Renal cortex interstitium (tissue), 11 donors: ENCODE measurements at regions not wholly inside any gene's neighbourhood (a gene's known extent, or its start where the extent isn't known, plus 50 kb on each side); places are given as distances from the start of the nearest gene placed in this dataset.
"Not testable (repeated sequence)": the region's sequence is repeated elsewhere in the genome, so short reads cannot be mapped to it uniquely, and the experiment has no call there.

ENCODE experiments used
- DNase-seq, 11 donors: peaks; one replicate each; pipeline ENCODE4 v3.0.0-alpha.2; 2013; ENCODE audit warnings: low read depth in 9 of 11, low spot score in 4 of 11; ENCODE audit errors: extremely low read depth in 1 of 11

DNA sequence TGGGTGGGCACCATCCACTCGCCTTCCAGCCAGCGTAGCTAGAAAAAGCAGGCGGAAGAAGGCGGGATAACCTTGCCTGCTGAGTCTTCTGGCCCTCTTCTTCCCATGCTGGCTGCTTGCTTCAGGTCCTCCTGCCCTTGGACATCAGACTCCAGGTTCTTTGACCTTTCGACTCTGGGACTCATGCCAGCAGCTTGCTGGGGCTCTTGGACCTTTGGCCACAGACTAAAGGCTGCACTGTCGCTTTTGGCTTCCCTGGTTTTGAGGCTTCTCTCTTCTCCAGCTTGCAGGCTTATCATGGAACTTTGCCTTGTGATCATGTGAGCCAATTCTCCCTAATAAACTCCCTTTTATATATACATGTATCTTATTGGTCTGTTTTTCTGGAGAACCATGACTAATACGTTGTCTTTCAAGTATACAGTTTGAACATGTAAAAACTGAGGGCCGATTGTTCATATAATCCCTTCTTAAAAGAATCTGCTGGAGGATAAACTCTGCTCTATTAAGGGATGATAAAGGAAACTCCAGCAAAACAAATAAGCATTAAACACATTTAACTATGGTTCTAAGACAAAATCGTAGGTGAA is 116.6 kb upstream of the LCORL start:
- no peak for DNase-seq

DNA sequence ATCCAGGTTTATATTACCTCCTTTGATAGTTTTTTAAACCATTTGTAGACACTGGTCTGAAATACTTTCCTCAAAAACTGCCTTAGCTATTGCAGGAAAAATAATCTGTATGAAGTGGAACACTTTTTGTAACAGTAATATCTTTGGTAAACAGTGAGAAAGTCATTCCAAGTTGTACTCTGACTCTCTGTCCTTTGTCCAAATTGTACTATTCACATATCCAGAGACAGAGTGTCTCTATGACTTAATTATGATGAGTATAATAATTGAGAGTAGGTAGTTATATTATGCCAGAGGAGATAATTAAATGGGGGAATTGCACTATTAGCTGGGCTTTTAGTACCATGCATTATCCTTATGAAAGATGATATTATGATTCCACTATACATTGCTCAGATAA is 112.6 kb upstream of the LCORL start:
- no peak for DNase-seq

DNA sequence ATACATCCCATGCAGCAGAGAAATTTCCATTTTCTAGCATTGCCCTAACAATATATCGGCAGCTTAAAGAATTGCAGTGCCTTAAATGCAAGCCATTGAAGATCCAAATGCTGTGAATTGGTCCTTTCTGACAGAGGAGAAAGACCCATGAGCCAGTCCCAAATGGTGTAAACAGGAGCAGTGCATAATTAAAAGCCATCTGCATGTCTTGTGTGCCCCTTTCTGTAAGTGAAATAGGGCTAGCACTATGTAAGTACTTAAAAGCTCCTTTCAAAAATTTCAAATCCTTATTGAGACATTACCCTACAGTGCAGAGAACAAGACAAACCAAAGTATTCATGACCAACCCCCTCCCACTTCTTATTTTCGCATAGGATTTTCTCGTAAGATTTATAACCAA is 108.7 kb upstream of the LCORL start:
- no peak for DNase-seq

DNA sequence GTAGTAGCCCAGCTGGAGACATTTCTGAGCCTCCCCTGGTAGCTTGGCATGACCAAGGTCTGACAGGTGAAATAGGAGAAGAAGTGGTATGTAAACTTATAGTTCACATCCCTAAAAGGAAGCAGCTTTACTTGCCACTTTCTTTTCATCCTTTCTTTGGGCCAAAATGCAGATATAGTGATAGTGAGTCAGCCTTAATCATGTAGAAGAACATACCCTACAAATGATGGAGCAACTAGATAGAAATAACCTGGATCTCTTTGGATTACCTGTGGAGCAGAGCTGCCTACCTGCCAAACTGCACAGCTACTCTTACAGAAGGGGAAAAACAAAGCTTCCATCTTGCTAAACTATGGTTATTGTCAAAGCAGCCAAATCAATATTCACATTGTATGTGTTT is 106.7 kb upstream of the LCORL start:
- no peak for DNase-seq

DNA sequence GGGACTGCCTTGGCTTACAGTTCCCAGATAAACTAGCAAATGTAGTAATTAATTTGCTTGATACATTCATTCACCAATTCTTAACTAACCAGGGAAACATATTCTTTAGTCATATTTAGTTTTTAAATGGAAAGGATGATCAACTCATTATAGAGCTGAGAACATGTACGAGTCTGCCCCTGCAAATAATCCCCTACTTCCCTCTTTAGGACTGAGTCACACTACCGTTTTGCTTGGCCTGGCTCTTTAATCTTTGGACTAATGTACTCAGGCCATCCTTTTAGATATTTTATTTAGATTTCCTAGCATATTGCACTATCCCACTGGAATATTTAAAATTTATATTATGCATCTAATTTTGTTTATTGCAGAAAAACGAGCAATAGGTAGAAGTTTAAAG is 105.5 kb upstream of the LCORL start:
- no peak for DNase-seq

DNA sequence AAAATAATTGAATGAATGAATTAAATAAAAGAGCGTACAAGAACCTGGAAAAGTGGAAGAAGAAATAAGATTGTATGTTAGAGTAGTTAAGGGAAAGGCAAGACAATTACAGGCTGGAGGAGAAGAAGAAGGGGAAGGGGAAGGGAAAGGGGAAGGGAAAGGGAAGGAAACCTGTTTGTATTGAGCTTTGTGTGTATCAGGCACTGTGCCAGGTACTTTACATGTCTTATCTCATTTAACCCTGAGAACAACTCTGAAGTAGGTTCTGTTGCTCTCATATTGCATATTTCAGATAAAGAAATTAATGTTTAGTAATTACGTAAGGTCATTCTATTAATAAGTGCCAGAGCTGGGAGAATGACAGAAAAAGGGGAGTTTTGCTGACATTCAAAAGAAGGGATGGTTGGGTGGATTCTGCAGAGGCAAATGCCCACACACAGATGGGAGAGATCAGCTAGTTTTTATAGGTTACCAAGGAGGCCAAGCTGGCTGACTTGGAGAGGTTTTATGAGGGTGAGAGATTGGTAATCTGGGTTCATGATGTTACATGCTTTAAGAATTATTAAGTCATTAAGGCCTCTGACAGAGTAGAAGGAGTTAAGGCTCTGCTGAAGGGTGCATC is 92.3 kb upstream of the LCORL start:
- peak in 3 of 11 donors; percentile 5 to 13 (median 10) for DNase-seq

DNA sequence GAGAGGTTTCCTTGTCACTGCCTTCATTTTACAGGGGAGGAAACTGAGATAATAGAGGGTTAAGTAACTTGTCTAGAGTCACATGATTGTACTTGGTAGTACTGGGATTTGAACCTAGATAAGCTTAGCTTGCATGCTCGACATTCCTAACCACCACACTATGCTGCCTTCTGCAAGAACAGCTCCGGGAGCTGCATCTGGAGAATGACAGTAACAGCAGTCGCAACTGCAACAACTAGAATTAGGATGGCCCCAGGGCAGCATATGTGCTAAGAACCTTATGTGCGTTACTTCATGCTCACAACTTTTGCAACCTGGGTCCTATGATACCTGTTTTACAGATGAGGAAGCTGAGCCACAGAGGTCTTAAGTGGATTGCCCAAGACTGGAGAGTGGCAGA is 89.5 kb upstream of the LCORL start:
- DNase-seq: no peak

DNA sequence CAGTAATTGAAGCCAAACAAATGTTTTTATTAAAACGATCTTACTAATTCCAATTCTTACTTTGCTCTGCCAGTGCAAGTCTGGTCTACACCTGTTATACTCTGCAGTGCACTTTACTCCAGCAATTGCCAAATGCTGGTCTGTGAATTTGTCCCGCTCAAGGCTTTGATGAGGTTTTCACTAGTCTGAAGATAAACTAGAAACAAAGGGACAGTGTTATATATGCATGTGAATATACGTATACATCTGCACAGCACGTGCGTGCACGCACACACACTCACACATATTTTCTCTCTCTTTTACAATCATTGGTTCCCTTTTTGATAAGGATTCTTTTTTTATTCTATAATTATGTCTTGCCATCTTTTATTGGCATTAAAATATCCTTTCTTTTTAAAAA is 88.5 kb upstream of the LCORL start:
- no peak for DNase-seq

DNA sequence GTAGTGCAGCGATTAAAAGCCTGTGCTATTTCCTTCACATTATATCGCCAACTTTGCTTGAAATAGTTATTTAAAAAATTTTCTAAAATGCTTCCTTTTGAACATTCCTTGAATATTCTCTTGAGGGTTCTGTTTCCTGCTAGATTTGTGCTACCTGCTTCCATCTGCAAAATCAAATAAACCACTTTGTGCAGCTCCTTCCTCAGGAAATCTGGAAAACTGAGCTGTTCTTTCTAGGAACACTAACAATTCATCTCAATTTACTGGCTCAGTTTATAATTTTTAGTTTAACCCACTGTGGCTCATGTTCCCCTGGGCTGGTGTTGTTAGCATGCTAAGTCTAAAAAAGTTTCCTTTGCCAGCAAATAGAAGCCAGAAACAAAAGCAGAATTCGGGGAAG is 88.1 kb upstream of the LCORL start:
- DNase-seq: no peak

DNA sequence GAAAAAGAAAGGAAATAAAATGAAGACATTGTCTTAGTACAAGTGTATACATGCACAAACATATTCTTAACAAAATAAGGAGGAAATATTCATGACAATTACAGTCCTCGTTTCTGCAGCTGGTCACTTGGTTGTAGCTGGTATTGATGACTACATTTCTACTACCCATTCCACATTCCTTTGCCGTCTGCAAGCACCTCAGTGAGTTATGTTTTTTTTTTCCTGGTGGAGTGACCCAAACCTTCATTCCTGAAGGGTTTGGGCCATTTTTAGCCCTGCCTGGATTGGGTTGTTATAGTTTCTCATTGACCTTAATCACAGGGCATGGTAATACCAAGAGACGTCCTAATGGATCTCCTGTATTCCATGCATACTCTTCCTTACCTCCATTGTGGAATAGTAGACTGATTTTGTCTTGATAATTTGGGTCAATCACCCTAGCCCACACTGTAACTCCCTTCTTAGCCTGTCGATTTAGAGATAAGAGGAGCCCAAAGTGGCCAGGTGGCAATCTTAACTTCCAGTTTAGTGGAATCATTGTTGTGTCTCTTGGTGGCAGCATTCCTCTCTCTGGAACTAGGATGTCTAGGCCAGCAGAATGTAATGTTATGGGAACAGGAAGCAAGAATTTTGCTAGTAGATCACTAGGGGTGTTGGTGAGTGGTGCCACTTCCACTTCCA is 86.4 kb upstream of the LCORL start:
- DNase-seq: not testable (repeated sequence)

DNA sequence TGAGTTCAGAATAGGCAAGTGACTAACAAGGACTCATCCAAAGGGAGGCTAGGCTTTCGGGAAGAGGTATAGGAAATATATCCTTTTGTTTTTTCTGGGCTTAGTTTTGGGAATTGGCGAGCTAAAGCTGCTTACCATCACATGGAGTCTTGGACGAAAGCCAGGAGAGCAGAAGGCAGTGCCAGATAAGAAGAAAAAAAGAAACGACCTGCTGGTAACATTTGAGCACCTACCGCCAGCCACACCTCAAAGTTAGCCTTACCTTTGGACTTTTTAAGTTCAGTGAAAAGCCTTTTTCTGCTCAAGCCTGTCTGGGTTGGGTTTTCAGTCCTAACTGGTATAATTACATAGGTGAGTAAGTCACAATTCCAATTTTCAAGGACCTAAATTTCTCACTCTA is 85.1 kb upstream of the LCORL start:
- no peak for DNase-seq

DNA sequence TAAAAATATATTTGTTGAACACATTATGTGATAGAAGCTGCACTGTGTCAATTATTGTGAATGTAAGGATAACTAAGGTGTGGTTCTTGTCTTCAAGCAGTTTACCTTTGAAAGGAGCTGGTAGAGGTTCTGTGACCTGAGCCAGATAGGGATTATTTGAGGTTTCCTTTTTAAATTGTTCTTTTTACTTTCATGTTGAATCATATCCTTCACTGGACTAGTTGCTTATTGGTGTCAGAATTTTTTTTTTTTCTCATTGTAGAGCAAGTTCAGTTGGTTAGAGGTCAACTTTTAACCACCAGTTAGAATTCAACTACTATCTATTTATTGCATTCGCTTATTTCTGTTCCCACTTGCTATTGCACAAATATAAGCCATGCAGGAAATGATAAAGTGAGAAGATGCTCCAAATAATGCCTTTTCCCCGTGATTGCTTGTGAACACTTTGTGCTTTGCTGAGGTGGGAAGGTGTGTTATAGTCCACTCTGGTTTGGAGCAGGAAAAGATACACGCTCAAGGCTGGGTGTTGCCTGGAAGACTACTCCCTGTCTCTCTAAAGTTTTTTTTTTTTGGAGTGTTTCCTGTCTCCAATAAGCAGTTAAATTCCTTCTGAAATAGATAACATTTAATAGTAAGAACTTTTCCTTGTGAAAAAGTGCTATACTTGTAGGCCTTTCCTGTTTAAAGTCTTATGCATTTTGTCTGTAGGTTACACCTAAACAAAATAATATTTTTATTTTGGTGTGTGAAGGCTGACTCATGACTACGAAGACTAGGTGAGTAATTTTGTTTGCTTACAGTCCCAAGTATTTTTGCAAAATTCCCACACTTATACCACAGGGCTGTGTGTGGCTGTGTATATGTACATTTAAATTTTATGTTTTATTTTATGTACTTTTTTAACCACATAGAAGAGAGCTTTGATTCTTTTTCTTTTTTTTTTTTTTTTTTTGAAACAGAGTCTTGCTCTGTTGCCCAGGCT is 83.8 kb upstream of the LCORL start:
- DNase-seq: no peak

DNA sequence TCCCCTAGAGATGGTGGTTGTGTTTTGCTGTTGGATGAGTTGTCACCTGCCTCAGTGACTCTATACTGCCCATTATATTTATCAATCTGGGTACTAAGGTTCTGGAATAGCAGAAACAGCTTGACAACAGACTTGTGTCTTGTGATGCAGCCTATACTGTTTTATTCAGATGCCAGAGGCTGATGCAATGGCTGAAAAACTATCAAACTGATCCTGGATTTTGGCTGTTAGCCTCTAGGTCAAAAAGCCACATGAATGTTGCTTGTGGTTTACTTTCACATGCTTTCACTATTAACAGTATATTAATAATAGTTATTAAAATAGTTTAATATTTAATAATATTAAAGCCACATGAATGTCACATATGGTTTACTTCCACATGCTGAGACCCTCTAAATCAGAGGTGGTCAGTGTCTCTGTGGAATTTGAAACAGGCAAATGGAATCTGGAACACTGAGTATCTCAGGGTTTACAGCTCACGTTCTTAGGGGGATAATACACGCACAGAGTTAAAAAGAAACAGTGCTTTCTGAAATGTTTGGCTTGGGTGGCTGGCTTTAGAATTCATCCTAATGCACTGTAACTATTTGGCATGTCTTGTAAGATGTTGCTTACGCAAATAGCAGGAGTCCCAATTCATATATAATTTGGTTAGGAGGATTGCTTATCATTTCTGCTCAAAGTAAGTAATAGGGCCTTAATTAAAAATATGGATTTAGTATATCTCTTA is 82.5 kb upstream of the LCORL start:
- DNase-seq: no peak

DNA sequence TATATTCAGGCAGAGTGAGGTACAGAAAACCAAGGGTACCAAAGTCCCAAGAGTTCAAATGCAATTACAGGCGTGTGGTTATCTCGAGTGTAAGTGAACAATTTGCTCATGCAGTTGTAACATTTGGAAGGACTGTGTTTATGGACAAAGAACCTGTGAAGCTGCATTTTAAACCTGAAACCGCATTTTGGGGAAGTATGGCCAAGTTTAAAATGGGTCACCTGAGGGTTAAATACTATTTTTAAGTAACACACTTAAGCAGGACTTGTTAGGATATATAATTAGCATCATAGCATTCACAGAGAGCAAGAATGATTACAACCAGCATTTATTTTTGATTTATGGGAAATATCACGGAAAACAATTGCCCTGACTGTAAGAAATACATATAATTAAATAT is 79.1 kb upstream of the LCORL start:
- DNase-seq: no peak

DNA sequence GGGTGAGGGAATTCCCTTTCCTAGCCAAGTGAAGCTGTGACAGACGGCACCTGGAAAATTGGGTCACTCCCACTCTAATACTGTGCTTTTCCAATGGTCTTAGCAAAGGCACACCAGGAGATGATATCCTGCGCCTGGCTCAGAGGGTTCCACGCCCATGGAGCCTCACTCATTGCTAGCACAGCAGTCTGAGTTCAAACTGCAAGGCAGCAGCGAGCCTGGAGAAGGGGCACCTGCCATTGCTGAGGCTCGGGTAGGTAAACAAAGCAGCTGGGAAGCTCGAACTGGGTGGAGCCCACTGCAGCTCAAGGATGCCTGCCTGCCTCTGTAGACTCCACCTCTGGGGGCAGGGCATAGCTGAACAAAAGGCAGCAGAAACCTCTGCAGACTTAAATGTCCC is 68.9 kb upstream of the LCORL start:
- not testable (repeated sequence) for DNase-seq

DNA sequence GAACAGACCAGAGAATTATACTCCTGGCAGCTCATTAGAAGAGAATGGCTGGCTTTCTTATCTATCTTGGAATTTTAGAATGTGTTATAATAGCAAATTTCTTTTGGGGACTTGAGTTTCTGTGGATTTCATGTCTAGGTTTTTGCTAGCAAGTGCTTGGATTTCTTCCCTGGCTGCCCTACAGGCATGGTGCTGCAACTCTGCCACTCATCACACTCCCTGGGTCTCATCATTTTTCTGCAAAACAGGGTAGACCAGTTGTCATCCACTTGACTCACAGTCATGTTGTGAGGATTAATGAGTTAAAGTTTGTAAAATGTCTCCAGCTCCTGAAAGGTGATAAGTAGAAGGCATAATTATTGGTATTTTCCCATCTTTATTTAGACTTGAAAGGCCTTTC is 60.7 kb upstream of the LCORL start:
- DNase-seq: no peak

DNA sequence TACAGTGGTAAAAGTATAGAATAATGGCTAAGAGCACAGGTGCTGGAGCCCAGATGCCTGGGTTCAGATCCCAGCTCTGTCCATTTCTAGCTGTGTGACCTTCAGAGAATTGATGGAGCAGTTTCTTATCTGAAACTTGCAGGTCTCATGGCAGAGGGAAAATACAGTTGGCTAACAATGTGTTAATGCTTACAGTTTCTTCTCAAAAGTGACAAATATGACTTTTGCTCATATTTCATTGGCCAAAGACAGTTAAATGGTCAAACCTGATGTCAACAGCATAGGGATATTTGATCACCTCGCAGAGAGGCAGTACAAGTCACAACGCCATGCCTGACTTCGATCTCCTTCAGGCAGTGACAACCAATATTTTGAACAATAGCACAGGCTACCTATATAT is 60.2 kb upstream of the LCORL start:
- no peak for DNase-seq

DNA sequence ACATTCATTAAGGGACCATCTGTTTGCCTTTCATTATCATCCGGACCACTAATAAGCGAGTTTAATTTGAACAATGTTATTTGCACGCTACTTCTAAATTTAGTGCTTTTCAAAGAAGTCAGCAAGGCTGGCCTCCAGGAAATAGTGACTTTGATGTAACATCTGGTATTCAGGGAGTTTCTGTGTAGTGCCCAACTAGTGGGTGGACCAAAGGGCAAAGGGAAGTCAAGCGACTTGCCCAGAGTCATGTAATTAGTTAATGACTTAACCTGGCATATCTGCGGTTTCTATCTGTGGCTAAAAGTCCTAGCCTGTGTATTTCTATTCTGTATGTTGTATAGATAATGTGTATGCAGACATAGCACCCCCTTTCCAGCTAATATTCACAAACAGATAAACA is 56.3 kb upstream of the LCORL start:
- no peak for DNase-seq

DNA sequence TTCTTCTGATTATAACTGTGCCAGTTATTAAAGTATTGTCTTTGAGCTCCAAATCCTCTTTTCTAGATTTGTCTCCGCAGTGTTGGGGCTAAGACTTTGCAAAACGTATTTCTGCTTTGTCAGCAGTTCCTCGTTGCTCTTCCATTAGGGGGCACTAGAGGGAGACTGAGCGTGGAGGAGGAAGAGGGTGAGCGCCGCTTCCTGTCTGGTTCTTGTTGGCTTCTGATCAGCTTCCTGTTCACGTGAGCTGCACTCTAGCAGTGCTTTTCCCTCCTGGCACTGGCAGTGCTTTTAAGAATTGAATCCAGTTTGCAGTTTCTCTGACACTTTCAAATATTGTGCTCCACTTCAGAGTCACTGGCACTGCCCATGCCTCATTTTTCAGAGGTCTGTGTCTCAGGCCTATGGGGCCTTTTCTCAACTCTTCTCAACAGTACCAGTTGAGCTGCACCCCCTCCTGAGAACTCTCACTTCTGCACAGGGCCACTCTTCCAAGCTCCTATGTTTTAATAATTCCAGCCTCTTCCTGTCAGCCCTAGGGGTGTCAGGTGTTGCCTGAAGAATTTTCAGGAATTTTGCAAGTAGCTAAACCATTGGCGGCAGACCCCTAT is 54.4 kb upstream of the LCORL start:
- DNase-seq: peak in 1 of 11 donors; percentile 8
